Mesendoderm (in vitro differentiated cells): ENCODE measurements at regions not wholly inside any gene's neighbourhood (a gene's known extent, or its start where the extent isn't known, plus 50 kb on each side); places are given as distances from the start of the nearest gene placed in this dataset.

Experiments
- DNase-seq: peaks from one replicate; pipeline ENCODE4 v3.0.0; 2013
- H2AK5ac ChIP-seq: 2 replicates; pipeline ENCODE4 v1.6.1; 2013; ENCODE audit warnings: low read length, inconsistent platforms
- H2BK120ac ChIP-seq: 2 replicates; pipeline ENCODE4 v1.6.1; 2013; ENCODE audit warnings: low read depth, mild to moderate bottlenecking, low read length, moderate library complexity, mixed read lengths
- H2BK15ac ChIP-seq: replicated peaks from 2 replicates; pipeline ENCODE4 v1.6.1; 2013; ENCODE audit warnings: low read depth, mild to moderate bottlenecking, moderate library complexity
- H2BK5ac ChIP-seq: 2 replicates; pipeline ENCODE4 v1.6.1; 2013; ENCODE audit warnings: low read length, inconsistent platforms
- H3K18ac ChIP-seq: 2 replicates; pipeline ENCODE4 v1.6.1; 2013; ENCODE audit warnings: mild to moderate bottlenecking, low read length, mixed read lengths
- H3K23ac ChIP-seq: one replicate; pipeline ENCODE4 v1.6.1; 2013; ENCODE audit warnings: low read length
- H3K27ac ChIP-seq: 2 replicates; pipeline ENCODE4 v1.5.1; 2013; ENCODE audit warnings: low read depth, mild to moderate bottlenecking, inconsistent platforms, low read length, moderate library complexity
- H3K27me3 ChIP-seq: 2 replicates; pipeline ENCODE4 v1.6.1; 2013; ENCODE audit warnings: low read length, control low read depth, mild to moderate bottlenecking, inconsistent platforms; ENCODE audit not compliant: insufficient read depth, poor library complexity
- H3K36me3 ChIP-seq: 2 replicates; pipeline ENCODE4 v1.6.1; 2013; ENCODE audit warnings: low read length, inconsistent platforms; ENCODE audit not compliant: control insufficient read depth, insufficient read depth
- H3K4ac ChIP-seq: one replicate; pipeline ENCODE4 v1.6.1; 2013; ENCODE audit warnings: low read depth, mild to moderate bottlenecking, low read length, moderate library complexity
- H3K4me1 ChIP-seq: 2 replicates; pipeline ENCODE4 v1.6.1; 2013; ENCODE audit warnings: low read depth, low read length, inconsistent platforms; ENCODE audit not compliant: control insufficient read depth
- H3K4me2 ChIP-seq: 2 replicates; pipeline ENCODE4 v1.6.1; 2013; ENCODE audit warnings: low read length
- H3K4me3 ChIP-seq: 2 replicates; pipeline ENCODE4 v1.5.1; 2013; ENCODE audit warnings: mild to moderate bottlenecking, low read length
- H3K56ac ChIP-seq: one replicate; pipeline ENCODE4 v1.6.1; 2013; ENCODE audit warnings: low read length
- H3K79me1 ChIP-seq: 2 replicates; pipeline ENCODE4 v1.6.1; 2013; ENCODE audit warnings: low read length, inconsistent platforms
- H3K79me2 ChIP-seq: 2 replicates; pipeline ENCODE4 v1.6.1; 2013; ENCODE audit warnings: mild to moderate bottlenecking, low read length; ENCODE audit not compliant: control insufficient read depth, insufficient read depth
- H3K9ac ChIP-seq: 2 replicates; pipeline ENCODE4 v1.6.1; 2013; ENCODE audit warnings: low read length, inconsistent platforms
- H4K5ac ChIP-seq: one replicate; pipeline ENCODE4 v1.6.1; 2013; ENCODE audit warnings: low read length
- H4K8ac ChIP-seq: one replicate; pipeline ENCODE4 v1.6.1; 2013; ENCODE audit warnings: low read depth, mild to moderate bottlenecking, control low read depth, low read length, moderate library complexity
- WGBS: extraction: QIAGEN DNeasy Blood & Tissue Kit; methylation state at CpG from one replicate; pipeline ENCODE4 v1.1.7; 2013; ENCODE audit warnings: low lambda C conversion rate, missing lambda C conversion rate; ENCODE audit not compliant: insufficient coverage; ENCODE audit errors: extremely low coverage; 5-methylcytosine and 5-hydroxymethylcytosine counted together

- DNase-seq = no peak
- no peak overlapping the region for H3K9ac ChIP-seq
- no CpG with 5 or more reads among the region's 11 CpGs for WGBS
These were observed 187.9 kb downstream of the TTLL2 start for GRCh38 chr6:167512696-167513375.

GRCh38 chr6:167513778-167514177 is 188.9 kb downstream of the TTLL2 start:
- Histone ChIP-seq H2AK5ac (no peak overlapping the region), H3K4me3 (no peak overlapping the region), H3K23ac (no peak overlapping the region), H3K27ac (no peak overlapping the region), H3K79me1 (no peaks in the 10 kb centered on the region), H4K5ac (no peak overlapping the region), H3K27me3 (no peaks in the 10 kb centered on the region), H3K4me1 (no peaks in the 10 kb centered on the region), H3K4me2 (no peak overlapping the region), H2BK15ac (no peak overlapping the region), H3K79me2 (no peaks in the 10 kb centered on the region), H3K36me3 (no peaks in the 10 kb centered on the region), H2BK5ac (no peak overlapping the region), H3K4ac (no peak overlapping the region), H3K9ac (no peak overlapping the region), H3K56ac (no peak overlapping the region), H3K18ac (no peak overlapping the region), H4K8ac (no peak overlapping the region), H2BK120ac (no peak overlapping the region)
- WGBS = no CpG with 5 or more reads among the region's 9 CpGs
- no peak for DNase-seq

More at GRCh38 chr6:167512696-167513375, 187.9 kb downstream of the TTLL2 start:
- no peak overlapping the region for H3K27ac ChIP-seq
- no peak overlapping the region for H2BK120ac ChIP-seq
- no peak overlapping the region for H4K5ac ChIP-seq
- no peak overlapping the region for H2AK5ac ChIP-seq
- H3K79me1 ChIP-seq = no peaks in the 10 kb centered on the region
- no peaks in the 10 kb centered on the region for H3K4me1 ChIP-seq
- no peak overlapping the region for H3K4ac ChIP-seq
- H3K27me3 ChIP-seq = no peaks in the 10 kb centered on the region
- H3K4me2 ChIP-seq = no peak overlapping the region
- H2BK15ac ChIP-seq = no peak overlapping the region
- no peak overlapping the region for H3K4me3 ChIP-seq
- H3K56ac ChIP-seq = no peak overlapping the region
- H3K36me3 ChIP-seq = no peaks in the 10 kb centered on the region
- no peak overlapping the region for H4K8ac ChIP-seq
- no peak overlapping the region for H3K23ac ChIP-seq
- H2BK5ac ChIP-seq = no peak overlapping the region
- H3K79me2 ChIP-seq = no peaks in the 10 kb centered on the region
- no peak overlapping the region for H3K18ac ChIP-seq

GRCh38 chr6:167514524-167514923 is 189.6 kb downstream of the TTLL2 start:
- no peaks in the 10 kb centered on the region for H3K79me1 ChIP-seq
- H4K5ac ChIP-seq = no peak overlapping the region
- no peak overlapping the region for H3K18ac ChIP-seq
- no CpG with 5 or more reads among the region's 6 CpGs for WGBS
- no peak for DNase-seq
- no peak overlapping the region for H3K4me2 ChIP-seq
- H2BK5ac ChIP-seq = no peak overlapping the region
- no peak overlapping the region for H2BK15ac ChIP-seq
- H3K23ac ChIP-seq = no peak overlapping the region
- H3K27ac ChIP-seq = no peak overlapping the region
- no peaks in the 10 kb centered on the region for H3K79me2 ChIP-seq
- no peak overlapping the region for H3K4ac ChIP-seq
- H3K27me3 ChIP-seq = no peaks in the 10 kb centered on the region
- H3K4me1 ChIP-seq = no peaks in the 10 kb centered on the region
- no peak overlapping the region for H2AK5ac ChIP-seq
- H3K36me3 ChIP-seq = no peaks in the 10 kb centered on the region
- H3K9ac ChIP-seq = no peak overlapping the region
- H3K56ac ChIP-seq = no peak overlapping the region
- H4K8ac ChIP-seq = no peak overlapping the region
- H2BK120ac ChIP-seq = no peak overlapping the region
- no peak overlapping the region for H3K4me3 ChIP-seq

- H3K79me1 ChIP-seq = no peaks in the 10 kb centered on the region
- H3K4ac ChIP-seq = no peak overlapping the region
- no peak overlapping the region for H3K56ac ChIP-seq
- no peak overlapping the region for H3K18ac ChIP-seq
- no peak for DNase-seq
- no peak overlapping the region for H2BK15ac ChIP-seq
- H2BK5ac ChIP-seq = no peak overlapping the region
- no peak overlapping the region for H4K5ac ChIP-seq
- H3K4me3 ChIP-seq = no peak overlapping the region
- no peak overlapping the region for H3K9ac ChIP-seq
- H3K4me1 ChIP-seq = no peaks in the 10 kb centered on the region
- no peak overlapping the region for H2BK120ac ChIP-seq
- no peak overlapping the region for H3K23ac ChIP-seq
- no peaks in the 10 kb centered on the region for H3K36me3 ChIP-seq
- no peaks in the 10 kb centered on the region for H3K27me3 ChIP-seq
- no peak overlapping the region for H2AK5ac ChIP-seq
- H3K4me2 ChIP-seq = no peak overlapping the region
- no peak overlapping the region for H4K8ac ChIP-seq
- no peaks in the 10 kb centered on the region for H3K79me2 ChIP-seq
- WGBS = no CpG with 5 or more reads among the region's 4 CpGs
- H3K27ac ChIP-seq = no peak overlapping the region
These were observed 191.1 kb downstream of the TTLL2 start for GRCh38 chr6:167515873-167516507.

- Histone ChIP-seq H3K56ac (no peak overlapping the region), H3K79me1 (no peaks in the 10 kb centered on the region), H3K79me2 (no peaks in the 10 kb centered on the region), H3K23ac (no peak overlapping the region), H2BK5ac (no peak overlapping the region), H3K18ac (no peak overlapping the region), H3K27ac (no peak overlapping the region), H3K4ac (no peak overlapping the region), H2AK5ac (no peak overlapping the region), H3K36me3 (no peaks in the 10 kb centered on the region), H4K5ac (no peak overlapping the region), H3K4me2 (no peak overlapping the region), H4K8ac (no peak overlapping the region), H3K4me3 (no peak overlapping the region), H2BK15ac (no peak overlapping the region), H2BK120ac (no peak overlapping the region), H3K27me3 (no peaks in the 10 kb centered on the region), H3K4me1 (no peaks in the 10 kb centered on the region), H3K9ac (no peak overlapping the region)
- DNase-seq = no peak
- no CpG with 5 or more reads among the region's 9 CpGs for WGBS
These were observed 192.5 kb downstream of the TTLL2 start for GRCh38 chr6:167517254-167517916.
